A673 (cell line): ENCODE measurements at regions not wholly inside any gene's neighbourhood (a gene's known extent, or its start where the extent isn't known, plus 50 kb on each side); places are given as distances from the start of the nearest gene placed in this dataset.

Experiments used
- BruUV-seq: library from RNA; stranded (reverse); fragments of 400-500 nt; replicated peaks from 2 replicates; lab custom pipeline; 2021; lab: Mats Ljungman, UMichigan
- CTCF ChIA-PET: fragments of 300-600 bp; sonication (Branson Sonifier 250); formaldehyde crosslinking; loops from one replicate; lab custom pipeline; 2022; ENCODE audit warnings: antibody characterized with exemption; lab: Charles Lee
- POLR2A ChIA-PET: fragments of 300-600 bp; sonication (Branson Sonifier 250); formaldehyde crosslinking; loops from one replicate; lab custom pipeline; 2022; ENCODE audit warnings: antibody characterized with exemption; ENCODE audit not compliant: low non-redundant PET; lab: Charles Lee
- DNase-seq: peaks from one replicate; pipeline ENCODE4 v3.0.0-alpha.2; 2015; ENCODE audit warnings: low spot score
- H3K27ac ChIP-seq: fragments of 200-600 bp; sonication (generic); 2 replicates; pipeline ENCODE4 v1.5.1; 2016; ENCODE audit warnings: mixed run types, low read depth, mild to moderate bottlenecking, mixed read lengths, antibody characterized with exemption, low read length; ENCODE audit not compliant: poor library complexity, severe bottlenecking
- H3K27me3 ChIP-seq: fragments of 200-600 bp; sonication (generic); replicated peaks from 2 replicates; pipeline ENCODE4 v1.6.1; 2017; ENCODE audit warnings: mixed run types, low read depth, mild to moderate bottlenecking, mixed read lengths, antibody characterized with exemption, low read length; ENCODE audit not compliant: insufficient read depth, poor library complexity
- H3K36me3 ChIP-seq: fragments of 200-600 bp; sonication (generic); 2 replicates; pipeline ENCODE4 v1.6.1; 2016; ENCODE audit warnings: mixed run types, mild to moderate bottlenecking, mixed read lengths, antibody characterized with exemption, low read length; ENCODE audit not compliant: insufficient read depth, poor library complexity, severe bottlenecking
- H3K4me1 ChIP-seq: fragments of 200-600 bp; sonication (generic); 2 replicates; pipeline ENCODE4 v1.6.1; 2017; ENCODE audit warnings: mixed run types, mild to moderate bottlenecking, mixed read lengths, antibody characterized with exemption, low read length; ENCODE audit not compliant: insufficient read depth, poor library complexity, severe bottlenecking
- H3K4me3 ChIP-seq: fragments of 200-600 bp; sonication (generic); 2 replicates; pipeline ENCODE4 v1.5.1; 2016; ENCODE audit warnings: low read depth, mixed run types, mild to moderate bottlenecking, mixed read lengths, low read length; ENCODE audit not compliant: poor library complexity, severe bottlenecking
- H3K9me3 ChIP-seq: fragments of 200-600 bp; sonication (generic); 2 replicates; pipeline ENCODE4 v1.6.1; 2016; ENCODE audit warnings: mixed run types, low read depth, mild to moderate bottlenecking, mixed read lengths, antibody characterized with exemption, low read length; ENCODE audit not compliant: poor library complexity, severe bottlenecking
- EZH2 ChIP-seq: fragments of 200-600 bp; sonication (generic); IDR thresholded peaks from 2 replicates; pipeline ENCODE4 v1.6.1; 2017; ENCODE audit warnings: borderline replicate concordance, low read depth, mild to moderate bottlenecking, mixed read lengths, antibody characterized with exemption, low read length; ENCODE audit not compliant: poor library complexity, severe bottlenecking
- intact Hi-C: fragments of 100-400 bp; cut with micrococcal nuclease; formaldehyde crosslinking; loops from one replicate; pipeline ENCODE4 v1.10.0; 2022; ENCODE audit not compliant: unreplicated experiment
- TF ChIP-seq, protein P1 (sequence below): fragments of 300-800, 200-600 bp; sonication (generic); conservative IDR thresholded peaks from 2 replicates; pipeline ENCODE4 v1.5.1; 2017; ENCODE audit warnings: low read depth, mild to moderate bottlenecking, antibody characterized with exemption, low read length, moderate library complexity, mixed read lengths

DNA sequence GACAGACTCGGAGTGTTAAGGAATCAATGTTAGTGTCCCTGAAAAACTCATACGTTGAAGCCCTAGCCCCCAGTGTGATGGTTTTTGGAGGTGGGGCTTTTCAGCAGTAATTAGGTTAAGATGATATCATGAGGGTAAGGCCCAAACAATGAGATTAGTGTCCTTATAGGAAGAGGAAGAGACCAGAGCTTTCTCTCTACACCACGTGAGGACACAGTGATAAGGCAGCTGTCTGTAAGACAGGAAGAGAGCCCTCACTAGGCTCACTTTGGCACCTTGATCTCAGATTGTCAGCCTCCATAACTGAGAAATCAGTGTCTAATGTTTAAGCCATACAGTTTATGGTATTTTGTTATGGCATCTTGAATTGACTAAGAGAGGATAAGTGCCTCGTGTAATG lies 403.2 kb downstream of the NPIPA7 start:
- H3K36me3 ChIP-seq: no peaks in the 10 kb centered on the region
- no peak overlapping the region for H3K4me3 ChIP-seq
- no peaks in the 10 kb centered on the region for H3K9me3 ChIP-seq
- no peak for DNase-seq
- H3K4me1 ChIP-seq: no peaks in the 10 kb centered on the region
- H3K27me3 ChIP-seq: no peaks in the 10 kb centered on the region
- BruUV-seq: no TSS peak
- POLR2A ChIA-PET: no interaction called here
- intact Hi-C loops: no loop called here
- no peak overlapping the region for H3K27ac ChIP-seq
- CTCF ChIA-PET: no interaction called here
- TF ChIP-seq, protein P1, sequence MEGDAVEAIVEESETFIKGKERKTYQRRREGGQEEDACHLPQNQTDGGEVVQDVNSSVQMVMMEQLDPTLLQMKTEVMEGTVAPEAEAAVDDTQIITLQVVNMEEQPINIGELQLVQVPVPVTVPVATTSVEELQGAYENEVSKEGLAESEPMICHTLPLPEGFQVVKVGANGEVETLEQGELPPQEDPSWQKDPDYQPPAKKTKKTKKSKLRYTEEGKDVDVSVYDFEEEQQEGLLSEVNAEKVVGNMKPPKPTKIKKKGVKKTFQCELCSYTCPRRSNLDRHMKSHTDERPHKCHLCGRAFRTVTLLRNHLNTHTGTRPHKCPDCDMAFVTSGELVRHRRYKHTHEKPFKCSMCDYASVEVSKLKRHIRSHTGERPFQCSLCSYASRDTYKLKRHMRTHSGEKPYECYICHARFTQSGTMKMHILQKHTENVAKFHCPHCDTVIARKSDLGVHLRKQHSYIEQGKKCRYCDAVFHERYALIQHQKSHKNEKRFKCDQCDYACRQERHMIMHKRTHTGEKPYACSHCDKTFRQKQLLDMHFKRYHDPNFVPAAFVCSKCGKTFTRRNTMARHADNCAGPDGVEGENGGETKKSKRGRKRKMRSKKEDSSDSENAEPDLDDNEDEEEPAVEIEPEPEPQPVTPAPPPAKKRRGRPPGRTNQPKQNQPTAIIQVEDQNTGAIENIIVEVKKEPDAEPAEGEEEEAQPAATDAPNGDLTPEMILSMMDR: no peak
- TF ChIP-seq EZH2: no peak

DNA sequence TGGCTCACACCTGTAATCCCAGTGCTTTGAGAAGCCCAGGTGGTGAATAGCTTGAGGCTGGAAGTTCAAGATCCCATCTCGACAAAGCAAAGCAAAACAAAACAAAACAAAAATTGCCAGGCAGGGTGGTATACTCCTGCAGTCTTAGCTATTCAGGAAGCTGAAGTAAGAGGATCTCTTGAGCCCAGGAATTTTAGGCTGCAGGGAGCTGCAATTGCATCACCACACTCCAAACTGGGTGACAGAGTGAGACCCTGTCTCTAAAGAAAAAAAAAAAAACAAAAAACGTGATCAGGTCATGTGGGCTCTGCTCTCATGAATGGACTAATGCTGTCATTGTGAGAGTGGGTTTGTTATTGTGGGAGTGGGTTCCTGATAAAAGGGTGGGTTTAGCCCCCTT lies 409.1 kb downstream of the NPIPA7 start:
- H3K27ac ChIP-seq: no peak overlapping the region
- H3K9me3 ChIP-seq: peaks cover 13% of the 10 kb centered on the region
- no peaks in the 10 kb centered on the region for H3K4me1 ChIP-seq
- POLR2A ChIA-PET: no interaction called here
- TF ChIP-seq, protein P1: no peak
- no peak for TF ChIP-seq EZH2
- H3K4me3 ChIP-seq: no peak overlapping the region
- DNase-seq: no peak
- CTCF ChIA-PET: no interaction called here
- no peaks in the 10 kb centered on the region for H3K27me3 ChIP-seq
- intact Hi-C loops: no loop called here
- no peaks in the 10 kb centered on the region for H3K36me3 ChIP-seq
- BruUV-seq: no TSS peak

DNA sequence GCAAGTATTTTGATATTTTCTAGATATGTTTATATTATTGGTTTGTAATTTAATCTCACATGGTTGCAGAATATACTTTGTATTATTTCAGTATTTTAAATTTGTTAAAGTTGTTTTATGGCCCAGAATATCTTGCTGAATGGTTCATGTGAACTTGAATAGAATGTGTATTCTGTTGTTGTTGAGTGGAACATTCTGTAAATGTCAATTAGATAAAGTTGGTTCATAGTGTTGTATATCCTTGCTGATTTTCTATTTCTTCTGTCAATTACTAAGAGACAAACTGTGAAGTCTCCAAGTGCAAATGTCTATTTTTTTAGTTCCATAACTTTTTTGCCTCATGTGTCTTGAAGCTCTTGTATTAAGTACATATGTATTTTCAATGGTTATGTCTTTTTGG lies 411.7 kb downstream of the NPIPA7 start:
- Histone ChIP-seq H3K27me3 (no peaks in the 10 kb centered on the region), H3K4me1 (no peaks in the 10 kb centered on the region), H3K9me3 (peaks cover 13% of the 10 kb centered on the region), H3K36me3 (no peaks in the 10 kb centered on the region), H3K4me3 (no peak overlapping the region), H3K27ac (no peak overlapping the region)
- ChIA-PET POLR2A (no interaction called here), CTCF (no interaction called here)
- TF ChIP-seq, protein P1: no peak
- TF ChIP-seq EZH2: no peak
- no TSS peak for BruUV-seq
- no peak for DNase-seq
- intact Hi-C loops: no loop called here

DNA sequence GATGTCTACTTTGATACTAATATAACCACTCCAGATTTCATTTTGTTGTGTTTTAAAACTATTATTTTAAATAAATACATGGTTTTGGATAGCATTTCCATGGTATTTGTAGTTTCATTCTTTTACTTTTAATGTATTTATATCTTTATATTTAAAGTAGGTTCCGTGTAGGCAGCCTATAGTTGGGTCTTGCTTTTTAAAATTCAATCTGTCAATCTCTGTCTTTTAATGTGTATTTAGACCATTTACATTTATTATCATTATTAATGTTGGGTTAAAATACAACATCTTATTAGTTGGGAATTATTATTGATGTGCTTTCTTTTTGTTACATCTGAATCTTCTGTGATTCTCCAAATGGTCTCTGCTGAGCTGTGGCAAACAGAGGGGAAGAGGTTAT lies 412.1 kb downstream of the NPIPA7 start:
- no peak overlapping the region for H3K4me3 ChIP-seq
- intact Hi-C loops: no loop called here
- CTCF ChIA-PET: no interaction called here
- no peaks in the 10 kb centered on the region for H3K36me3 ChIP-seq
- no TSS peak for BruUV-seq
- TF ChIP-seq EZH2: no peak
- TF ChIP-seq, protein P1: no peak
- POLR2A ChIA-PET: no interaction called here
- DNase-seq: no peak
- no peaks in the 10 kb centered on the region for H3K4me1 ChIP-seq
- no peak overlapping the region for H3K27ac ChIP-seq
- peaks cover 13% of the 10 kb centered on the region for H3K9me3 ChIP-seq
- no peaks in the 10 kb centered on the region for H3K27me3 ChIP-seq
